ENCODE measurements at regions not wholly inside any gene's neighbourhood (a gene's known extent, or its start where the extent isn't known, plus 50 kb on each side); places are given as distances from the start of the nearest gene placed in this dataset.

DNA sequence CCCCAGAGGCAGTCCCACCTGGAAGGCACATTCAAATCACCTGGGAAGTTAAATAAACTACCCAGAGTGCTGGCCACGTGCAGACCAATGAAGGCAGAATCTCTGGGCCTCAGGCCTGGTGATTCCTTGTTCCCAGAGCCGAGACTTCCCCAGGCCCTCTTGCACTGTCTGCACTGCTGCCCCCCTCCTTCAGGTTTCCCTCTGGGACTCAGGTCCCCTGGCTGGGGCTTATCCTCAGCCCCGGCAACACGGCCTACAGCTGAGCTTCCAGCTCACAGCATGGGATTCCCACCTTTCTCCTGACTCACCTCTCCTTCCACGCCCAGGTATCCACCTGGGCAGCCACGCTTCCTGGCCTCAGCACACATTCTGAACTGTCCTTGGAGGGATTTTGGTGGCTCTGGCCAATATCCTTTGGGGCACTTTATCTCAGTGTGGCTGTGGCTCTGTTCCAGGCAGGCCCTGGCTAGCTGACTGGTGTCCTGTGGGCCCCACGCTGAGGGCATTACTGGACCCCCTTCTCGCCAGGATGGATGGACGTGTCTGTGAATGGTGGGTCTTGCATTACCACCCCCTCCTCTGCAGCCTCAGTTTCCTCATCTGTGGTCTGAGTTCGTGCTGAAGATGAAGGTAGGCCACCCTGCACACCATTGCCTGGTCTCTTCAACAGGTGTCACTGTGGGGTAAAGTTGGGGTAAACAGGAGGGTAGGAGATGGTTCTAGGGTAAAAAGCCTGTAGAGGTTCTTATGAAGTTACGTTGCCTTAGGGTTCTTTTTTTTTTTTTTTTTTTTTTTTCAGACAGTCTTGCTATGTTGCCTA lies 165.7 kb downstream of the IRF8 start:
- Histone ChIP-seq H3K36me3 (ENCODE audit: control insufficient read depth in 2 of 2, insufficient read depth in 2 of 2, low read length in 1 of 2) (no peaks in the 10 kb centered on the region), H4K20me1 (ENCODE audit: control insufficient read depth, insufficient read depth) (no peaks in the 10 kb centered on the region), H3K4me2 (ENCODE audit: control insufficient read depth, insufficient read depth) (no peak overlapping the region), H3K4me3 (no peak overlapping the region), H3K79me2 (ENCODE audit: control insufficient read depth, insufficient read depth, low read length) (no peaks in the 10 kb centered on the region), H3K27me3 (replicated peaks in 1 of 2; ENCODE audit: control insufficient read depth in 2 of 2, insufficient read depth in 2 of 2, low read length in 1 of 2) (no peaks in the 10 kb centered on the region; a peak in 2 of 4 replicates), H2AFZ (ENCODE audit: control insufficient read depth, low read depth, low read length) (no peak overlapping the region), H3K4me1 (ENCODE audit: control insufficient read depth, insufficient read depth, low read length) (no peaks in the 10 kb centered on the region), H3K27ac (ENCODE audit: control insufficient read depth, insufficient read depth) (no peak overlapping the region), H3K9ac (ENCODE audit: control insufficient read depth, insufficient read depth, low read length) (no peak overlapping the region), H3K9me3 (replicated peaks; ENCODE audit: control insufficient read depth, insufficient read depth, low read length) (no peaks in the 10 kb centered on the region)
- in situ Hi-C loops (cut with MboI) = no loop called here
- DNase-seq (ENCODE audit: low read depth, low spot score) (no peak), FAIRE-seq (no peak), ATAC-seq (peak; percentile 43; the same call in 2 of the 3 replicates)
- ChIA-PET SMC1A (ENCODE audit: uncharacterized antibody, unreplicated experiment) (no interaction called here), RAD21 (ENCODE audit: unreplicated experiment) (interaction anchor here (0.7 kb wide), 1 partner anchor 328 kb away, joined by 4 read pairs; no protein-coding TSS in a partner anchor), CTCF (no interaction called here), POLR2A (interaction anchor here (0.7 kb wide), 1 partner anchor 187 kb away, joined by 3 read pairs; no protein-coding TSS in a partner anchor)
- no TSS peak for BruUV-seq (replicated peaks)
- whole genome bisulfite sequencing (ENCODE audit: insufficient coverage, insufficient replicate concordance, low lambda C conversion rate, missing lambda C conversion rate) = 20% methylated on average over 11 of the region's 11 CpGs
- intact Hi-C loops (cut with micrococcal nuclease; ENCODE audit: unreplicated experiment) = no loop called here
- TF ChIP-seq RCOR1 (conservative IDR thresholded peaks at IDR 0.05; ENCODE audit: low read depth, low read length) (no peak), EGR1 (IDR thresholded peaks at IDR 0.05; ENCODE audit: borderline replicate concordance in 1 of 2, low read depth in 2 of 2, low read length in 2 of 2) (no peak), KDM1A (IDR thresholded peaks at IDR 0.05; ENCODE audit: borderline replicate concordance) (no peak), PAX8 (IDR thresholded peaks at IDR 0.05) (no peak), SREBF1 (IDR thresholded peaks at IDR 0.05; ENCODE audit: low read length) (no peak)
- TF ChIP-seq, protein P1, sequence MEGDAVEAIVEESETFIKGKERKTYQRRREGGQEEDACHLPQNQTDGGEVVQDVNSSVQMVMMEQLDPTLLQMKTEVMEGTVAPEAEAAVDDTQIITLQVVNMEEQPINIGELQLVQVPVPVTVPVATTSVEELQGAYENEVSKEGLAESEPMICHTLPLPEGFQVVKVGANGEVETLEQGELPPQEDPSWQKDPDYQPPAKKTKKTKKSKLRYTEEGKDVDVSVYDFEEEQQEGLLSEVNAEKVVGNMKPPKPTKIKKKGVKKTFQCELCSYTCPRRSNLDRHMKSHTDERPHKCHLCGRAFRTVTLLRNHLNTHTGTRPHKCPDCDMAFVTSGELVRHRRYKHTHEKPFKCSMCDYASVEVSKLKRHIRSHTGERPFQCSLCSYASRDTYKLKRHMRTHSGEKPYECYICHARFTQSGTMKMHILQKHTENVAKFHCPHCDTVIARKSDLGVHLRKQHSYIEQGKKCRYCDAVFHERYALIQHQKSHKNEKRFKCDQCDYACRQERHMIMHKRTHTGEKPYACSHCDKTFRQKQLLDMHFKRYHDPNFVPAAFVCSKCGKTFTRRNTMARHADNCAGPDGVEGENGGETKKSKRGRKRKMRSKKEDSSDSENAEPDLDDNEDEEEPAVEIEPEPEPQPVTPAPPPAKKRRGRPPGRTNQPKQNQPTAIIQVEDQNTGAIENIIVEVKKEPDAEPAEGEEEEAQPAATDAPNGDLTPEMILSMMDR (IDR thresholded peaks at IDR 0.05 in 2 of 3, conservative IDR thresholded peaks at IDR 0.05 in 1 of 3; ENCODE audit: control insufficient read depth in 2 of 3, extremely low read depth in 1 of 3, insufficient read depth in 1 of 3, low read depth in 3 of 3, low read length in 3 of 3) = peak in 1 of 3 experiments; percentile 22; a peak in 1 of 6 replicates

Data from GM12878 (cell line).